Stromal cell of bone marrow (primary cell): ENCODE measurements at regions not wholly inside any gene's neighbourhood (a gene's known extent, or its start where the extent isn't known, plus 50 kb on each side); places are given as distances from the start of the nearest gene placed in this dataset.

Experiments
- DNase-seq: peaks from one replicate; pipeline ENCODE4 v3.0.0-alpha.2; 2012; ENCODE audit warnings: low read depth

- no peak for DNase-seq
Observed at GRCh38 chr11:15539645-15540044, 424.9 kb downstream of the INSC start.

DNA sequence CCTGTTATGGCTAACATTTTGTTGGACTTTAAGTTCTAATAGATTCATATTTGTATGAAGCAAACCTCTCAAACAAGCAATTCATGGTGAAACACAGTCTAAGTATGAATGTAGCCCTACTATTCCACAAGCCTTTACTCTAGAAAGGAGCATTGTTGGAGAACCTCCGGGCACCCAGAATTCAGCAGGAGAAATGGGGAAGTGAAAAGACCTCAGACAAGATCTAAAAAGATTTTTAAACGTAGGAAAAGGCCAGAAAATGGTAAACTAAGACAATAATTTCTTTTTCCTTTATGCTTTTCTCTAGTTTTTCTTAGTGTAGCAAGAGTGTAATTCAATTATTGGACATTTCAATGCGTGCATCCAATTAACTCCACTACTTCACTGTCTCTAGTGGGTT, 426.4 kb downstream of the INSC start:
- no peak for DNase-seq

DNA sequence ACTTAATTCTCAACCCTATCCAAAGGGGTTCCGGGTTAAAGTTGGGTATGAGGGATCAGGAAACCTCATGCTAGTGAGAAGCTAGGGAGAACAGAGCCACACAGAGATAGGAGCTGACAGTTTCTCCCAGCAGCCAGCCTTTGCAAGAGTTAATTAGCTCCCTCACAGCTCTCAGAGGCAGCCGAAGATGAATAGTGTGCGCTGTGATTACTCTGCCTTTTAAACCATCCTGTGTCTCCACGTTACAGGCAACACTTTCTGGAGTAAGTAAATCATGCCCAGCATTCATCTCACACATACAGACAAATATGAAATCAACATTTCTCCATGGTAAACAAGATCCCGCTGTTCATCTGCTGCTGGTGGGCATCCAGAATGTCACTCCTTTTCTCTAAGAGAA, 429.6 kb downstream of the INSC start:
- no peak for DNase-seq

DNA sequence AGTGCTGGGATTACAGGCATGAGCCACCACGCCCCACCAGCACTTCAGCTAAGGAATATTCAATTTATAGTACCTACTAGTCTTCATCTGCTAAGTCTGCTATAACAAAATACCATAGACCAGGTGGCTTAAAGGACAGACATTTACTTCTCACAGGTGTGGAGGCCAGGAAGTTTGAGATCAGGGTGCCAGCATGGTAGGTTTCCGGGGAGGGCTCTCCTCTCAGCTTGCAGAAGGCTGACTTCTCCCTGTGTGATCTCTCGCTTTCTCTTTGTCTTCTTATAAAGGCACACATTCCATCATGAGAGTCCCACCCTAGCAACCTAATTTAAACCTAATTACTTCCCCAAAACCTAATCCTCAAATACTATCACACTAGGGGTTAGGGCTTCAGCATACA, 433.0 kb downstream of the INSC start:
- DNase-seq, result no peak

GRCh38 chr11:15551901-15552851, 437.5 kb downstream of the INSC start:
- no peak for DNase-seq

- DNase-seq, result no peak
Observed at GRCh38 chr11:15555161-15555560, 440.4 kb downstream of the INSC start.

GRCh38 chr11:15557457-15558230, 442.9 kb downstream of the INSC start:
- DNase-seq, result no peak

DNA sequence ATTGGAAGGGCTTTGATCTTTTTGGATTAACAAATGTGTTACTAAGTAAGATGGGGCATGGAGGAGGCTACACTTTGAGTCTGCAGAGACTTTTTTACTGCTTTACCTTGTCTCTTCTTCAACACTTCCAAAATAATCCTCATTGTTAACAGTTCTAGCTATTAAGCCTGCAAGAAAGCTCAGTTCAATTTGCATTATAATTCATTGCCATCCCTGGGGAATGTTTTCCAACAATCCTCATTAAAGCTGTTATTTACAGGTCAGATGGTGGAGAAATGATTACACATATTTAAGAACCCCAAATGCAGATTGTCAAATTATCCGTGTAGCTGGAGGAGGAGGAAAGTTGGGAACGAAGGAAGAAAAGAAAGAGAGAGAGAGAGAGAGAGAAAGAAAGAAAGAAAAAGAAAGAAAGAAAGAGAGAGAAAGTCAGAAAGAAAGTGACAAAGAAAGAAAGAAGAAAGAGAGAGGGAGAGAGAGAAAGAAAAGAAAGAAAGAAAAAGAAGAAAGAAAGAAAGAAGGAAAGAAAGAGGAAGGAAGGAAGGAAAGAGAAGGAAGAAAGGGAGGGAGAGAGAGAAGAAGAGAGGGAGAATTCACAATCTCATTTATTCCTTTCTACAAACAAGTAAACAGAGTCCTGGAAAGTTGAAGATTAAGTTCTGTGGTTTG, 443.9 kb downstream of the INSC start:
- no peak for DNase-seq

- no peak for DNase-seq
Observed at GRCh38 chr11:15560689-15561467, 446.2 kb downstream of the INSC start.

DNA sequence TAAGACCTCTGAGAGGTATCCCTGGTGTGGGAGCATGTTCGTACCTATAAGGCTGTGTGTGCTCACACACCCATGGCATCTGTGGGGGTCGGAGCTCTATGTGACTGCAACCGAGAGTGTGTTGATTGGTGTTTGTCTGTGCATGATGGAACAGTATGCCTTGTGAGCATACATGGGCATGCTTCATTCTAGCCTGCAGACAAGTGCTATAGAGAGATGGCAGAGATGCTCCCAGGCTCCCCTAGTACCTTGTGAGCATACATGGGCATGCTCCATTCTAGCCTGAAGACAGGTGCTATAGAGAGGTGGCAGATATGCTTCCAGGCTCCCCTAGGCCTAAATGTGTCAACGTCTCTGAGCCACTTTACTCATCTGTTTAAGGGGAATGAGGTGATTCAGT, 447.5 kb downstream of the INSC start:
- DNase-seq, result no peak

DNA sequence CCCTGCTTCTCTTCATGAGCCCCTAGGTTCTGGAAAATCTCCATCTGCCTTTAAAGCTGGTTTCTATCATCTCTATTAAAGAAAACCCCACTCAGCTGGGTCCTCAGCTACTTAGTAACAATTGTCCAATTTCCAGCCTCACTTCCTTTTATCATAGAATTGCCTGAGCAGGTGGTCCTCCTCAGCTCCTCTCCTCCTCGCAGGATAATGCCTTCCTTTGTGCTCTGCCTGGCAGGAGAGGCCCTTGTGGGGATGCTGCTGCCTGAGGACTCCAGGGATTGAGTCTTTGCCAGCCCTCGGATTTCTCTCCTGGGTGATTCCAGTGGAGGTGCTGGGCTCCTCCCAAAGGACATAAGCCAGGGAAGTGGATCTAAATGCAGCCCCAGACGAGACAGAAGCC, 448.3 kb downstream of the INSC start:
- no peak for DNase-seq

GRCh38 chr11:15565880-15566279, 451.2 kb downstream of the INSC start:
- no peak for DNase-seq

DNA sequence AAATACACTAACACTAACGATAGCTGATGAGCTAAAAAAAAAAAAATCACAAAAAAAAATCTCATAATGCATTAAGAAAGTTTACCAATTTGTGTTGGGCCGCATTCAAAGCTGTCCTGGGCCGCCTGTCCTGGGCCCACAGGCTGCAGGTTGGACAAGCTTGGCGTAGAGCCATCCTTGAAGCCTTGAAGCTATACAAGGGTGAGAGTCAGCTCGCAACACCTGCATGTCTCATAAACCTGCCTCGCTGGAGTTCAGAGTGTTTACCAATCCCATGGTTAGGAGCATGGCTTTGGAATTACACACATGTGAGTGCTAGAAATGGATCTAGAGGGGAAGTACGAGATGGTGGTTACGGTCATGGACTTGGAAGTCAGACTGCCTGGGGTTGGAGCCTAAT, 453.7 kb downstream of the INSC start:
- no peak for DNase-seq

DNA sequence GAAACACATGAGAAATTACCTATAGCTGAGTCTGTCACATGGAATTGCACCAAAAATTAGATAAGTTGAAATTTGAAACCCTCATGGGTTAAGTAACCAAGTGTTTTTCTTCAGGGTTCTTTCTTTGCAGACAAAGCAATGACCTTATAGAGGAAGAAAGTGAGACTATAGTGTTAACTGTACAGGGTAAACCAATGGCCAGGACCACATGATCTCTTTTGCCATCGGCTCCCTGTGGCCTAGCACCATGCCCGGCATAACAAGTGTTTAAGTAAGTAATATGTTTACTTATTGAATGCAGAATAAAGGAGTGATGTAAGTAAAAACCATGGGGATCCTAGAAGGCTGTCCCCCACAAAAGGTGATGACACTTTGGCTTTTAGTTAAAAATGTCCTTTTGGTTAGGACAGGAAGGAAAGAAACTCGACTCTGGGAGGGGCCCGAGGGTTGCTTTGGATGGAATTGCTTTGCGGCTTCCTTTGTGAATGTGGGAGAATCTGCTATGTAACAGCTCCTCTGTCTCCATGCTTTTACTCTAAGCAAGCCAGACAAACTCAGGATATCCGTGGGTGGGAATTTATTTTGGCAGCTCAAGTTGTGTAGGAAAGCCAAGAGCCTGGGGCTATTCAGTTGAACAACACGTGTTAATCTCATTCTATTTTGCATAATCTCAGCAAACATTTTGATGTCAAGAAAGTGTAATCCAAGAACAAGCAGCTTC, 454.7 kb downstream of the INSC start:
- no peak for DNase-seq

DNA sequence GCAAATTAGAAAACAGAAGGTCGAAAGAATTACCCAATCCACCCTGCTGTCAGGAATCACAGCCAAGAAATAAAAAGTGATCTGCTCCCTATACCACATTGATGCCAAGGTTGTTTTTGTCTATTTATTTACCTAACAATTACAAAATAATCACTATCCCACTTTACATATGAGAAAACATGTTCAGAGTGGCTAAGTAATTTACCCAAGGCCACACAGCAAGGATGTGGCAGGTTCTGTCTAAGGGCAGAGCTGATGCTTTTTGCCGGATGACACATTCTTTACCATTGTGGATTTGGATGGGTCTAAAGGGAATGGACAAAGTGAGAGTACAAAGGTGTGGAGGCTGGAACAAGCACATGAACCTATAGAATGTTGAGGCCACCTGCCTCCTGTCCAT, 460.7 kb downstream of the INSC start:
- DNase-seq, result no peak

DNA sequence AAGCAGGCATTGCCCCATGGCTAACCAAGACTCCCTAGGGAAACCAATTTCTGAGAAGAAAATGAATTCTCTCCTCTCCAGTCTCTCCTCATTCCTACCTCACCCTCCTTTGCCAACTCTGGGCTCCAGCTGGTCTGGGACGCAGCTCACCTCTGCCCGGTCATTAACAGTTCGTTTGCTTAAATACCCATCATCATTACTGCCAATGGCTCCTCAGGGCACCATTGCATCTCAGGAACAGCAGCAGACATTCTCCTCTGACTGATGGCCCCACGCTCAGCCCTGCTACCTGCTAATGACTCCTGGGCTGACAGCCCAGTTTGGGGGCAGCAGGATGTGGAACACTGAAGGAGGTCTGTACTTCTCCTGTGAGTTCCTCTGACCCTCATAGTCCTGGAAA, 462.0 kb downstream of the INSC start:
- no peak for DNase-seq

DNA sequence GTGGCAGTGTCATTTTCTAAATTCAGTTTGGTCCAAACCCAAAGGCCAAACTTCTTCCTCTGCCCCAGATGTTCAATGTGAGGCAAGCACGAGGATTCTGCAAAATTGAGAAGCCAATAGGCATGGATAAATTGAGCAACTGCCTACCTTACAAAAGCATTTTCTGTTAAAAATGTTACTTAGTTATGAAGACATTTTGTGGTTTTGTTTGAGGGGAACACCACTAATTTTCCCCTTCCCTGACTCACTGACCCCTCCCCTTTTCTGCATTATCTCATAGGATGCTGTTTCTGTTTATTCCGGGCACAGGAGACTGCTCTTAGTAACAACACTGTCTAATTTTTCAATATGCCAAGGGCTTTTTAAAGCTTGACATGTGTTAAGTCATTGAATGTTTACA, 462.8 kb downstream of the INSC start:
- no peak for DNase-seq

- no peak for DNase-seq
Observed at GRCh38 chr11:15579287-15580001, 464.7 kb downstream of the INSC start.

DNA sequence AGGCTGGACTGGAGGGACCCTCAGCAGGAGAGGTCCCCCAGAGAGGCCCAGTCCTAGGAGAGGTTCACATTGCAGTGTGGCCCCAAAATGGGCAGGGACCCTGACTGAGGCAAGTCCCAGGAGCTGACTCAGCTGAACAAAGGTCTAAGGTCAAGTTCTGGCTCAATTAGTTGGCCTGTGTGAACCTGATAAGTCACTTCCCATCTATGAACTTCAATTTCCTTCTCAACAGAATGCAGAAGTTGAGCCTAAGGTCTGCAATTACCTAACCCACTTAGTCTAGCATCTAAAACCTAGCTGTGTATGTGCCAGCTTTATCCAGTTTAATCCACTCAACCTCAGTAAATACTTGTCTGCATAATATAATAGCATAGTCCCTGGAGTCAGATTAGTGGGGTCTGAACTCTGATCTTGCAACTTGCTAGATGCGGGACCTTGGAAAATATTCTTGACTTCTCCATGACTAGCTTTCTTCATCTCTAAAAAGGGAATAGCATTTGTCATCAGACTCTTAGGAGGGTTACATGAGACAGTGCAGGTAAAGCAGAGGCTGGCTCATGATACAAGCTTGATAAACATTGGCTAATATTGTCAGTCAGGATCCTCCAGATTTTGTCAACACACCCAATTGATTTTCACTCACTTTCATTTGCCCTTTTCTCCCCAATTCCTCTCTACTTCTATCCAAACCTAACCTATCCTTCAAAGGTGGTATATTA, 465.5 kb downstream of the INSC start:
- DNase-seq, result no peak

- DNase-seq, result no peak
Observed at GRCh38 chr11:15580775-15581095, 466.0 kb downstream of the INSC start.
